GM19240 (cell line): ENCODE measurements at regions not wholly inside any gene's neighbourhood (a gene's known extent, or its start where the extent isn't known, plus 50 kb on each side); places are given as distances from the start of the nearest gene placed in this dataset.

Experiments used
- DNase-seq: peaks from one replicate; pipeline ENCODE4 v3.0.0; 2011; ENCODE audit warnings: low spot score; ENCODE audit not compliant: insufficient read length

- no peak for DNase-seq
Observed at GRCh38 chr4:122555216-122555615, 65.7 kb downstream of the IL21 start.

GRCh38 chr4:122553432-122553831, 67.4 kb downstream of the IL21 start:
- DNase-seq, result no peak

GRCh38 chr4:122552898-122553297, 68.0 kb downstream of the IL21 start:
- no peak for DNase-seq

- no peak for DNase-seq
Observed at GRCh38 chr4:122548886-122549630, 71.8 kb downstream of the IL21 start.

GRCh38 chr4:122548452-122548851, 72.4 kb downstream of the IL21 start:
- DNase-seq, result no peak

GRCh38 chr4:122542411-122543236, 78.2 kb downstream of the IL21 start:
- DNase-seq, result peak; percentile 1

GRCh38 chr4:122541996-122542395, 78.9 kb downstream of the IL21 start:
- no peak for DNase-seq

- no peak for DNase-seq
Observed at GRCh38 chr4:122540838-122541237, 80.0 kb downstream of the IL21 start.

GRCh38 chr4:122539861-122540465, 80.9 kb downstream of the IL21 start:
- DNase-seq, result no peak

- DNase-seq, result no peak
Observed at GRCh38 chr4:122537388-122538135, 81.0 kb upstream of the IL2 start.

GRCh38 chr4:122536001-122536400, 79.5 kb upstream of the IL2 start:
- no peak for DNase-seq

GRCh38 chr4:122534776-122535175, 78.3 kb upstream of the IL2 start:
- no peak for DNase-seq

- DNase-seq, result no peak
Observed at GRCh38 chr4:122533841-122534240, 77.3 kb upstream of the IL2 start.

- no peak for DNase-seq
Observed at GRCh38 chr4:122532766-122533165, 76.2 kb upstream of the IL2 start.

GRCh38 chr4:122531514-122531913, 75.0 kb upstream of the IL2 start:
- no peak for DNase-seq

GRCh38 chr4:122531038-122531437, 74.5 kb upstream of the IL2 start:
- DNase-seq, result no peak

GRCh38 chr4:122528879-122529278, 72.4 kb upstream of the IL2 start:
- no peak for DNase-seq

GRCh38 chr4:122525865-122526264, 69.3 kb upstream of the IL2 start:
- no peak for DNase-seq

GRCh38 chr4:122524176-122524575, 67.7 kb upstream of the IL2 start:
- no peak for DNase-seq

GRCh38 chr4:122522944-122523343, 66.4 kb upstream of the IL2 start:
- DNase-seq, result no peak

GRCh38 chr4:122517345-122517744, 60.8 kb upstream of the IL2 start:
- no peak for DNase-seq

GRCh38 chr4:122516376-122516775, 59.9 kb upstream of the IL2 start:
- no peak for DNase-seq
